H1 (cell line): ENCODE measurements at regions not wholly inside any gene's neighbourhood (a gene's known extent, or its start where the extent isn't known, plus 50 kb on each side); places are given as distances from the start of the nearest gene placed in this dataset.

Experiments
- CTCF ChIA-PET: fragments of 300-600 bp; sonication (Branson Sonifier 250); formaldehyde crosslinking; loops from one replicate; lab custom pipeline; 2021; ENCODE audit not compliant: partially characterized antibody; lab: Charles Lee
- POLR2A ChIA-PET: fragments of 300-600 bp; sonication (Branson Sonifier 250); formaldehyde crosslinking; loops from one replicate; lab custom pipeline; 2021; ENCODE audit warnings: inconsistent platforms; ENCODE audit not compliant: partially characterized antibody; lab: Charles Lee
- DNase-seq, 2 experiments: peaks; one replicate each; pipeline versions ENCODE4 v3.0.0 to v3.0.0-alpha.2; 2010 to 2022; ENCODE audit warnings: low spot score in 2 of 2, low read depth in 1 of 2, mixed read lengths in 1 of 2
- FAIRE-seq: peaks from 2 replicates; lab custom pipeline; 2011; peaks lifted over from hg19 to GRCh38; lab: Jason Lieb, UNC
- H2AFZ ChIP-seq: 2 replicates; pipeline ENCODE4 v1.8.1; 2012; ENCODE audit warnings: low read length, inconsistent platforms
- H2AK5ac ChIP-seq: 2 replicates; pipeline ENCODE4 v1.6.1; 2013; ENCODE audit warnings: low read depth, low read length
- H2BK120ac ChIP-seq: replicated peaks from 2 replicates; pipeline ENCODE3; 2013; ENCODE audit warnings: low read depth, low read length, inconsistent platforms
- H2BK12ac ChIP-seq: 2 replicates; pipeline ENCODE4 v1.6.1; 2013; ENCODE audit warnings: low read depth, low read length
- H2BK15ac ChIP-seq: 2 replicates; pipeline ENCODE4 v1.6.1; 2013; ENCODE audit warnings: low read length
- H2BK20ac ChIP-seq: 2 replicates; pipeline ENCODE4 v1.6.1; 2013; ENCODE audit warnings: low read length
- H2BK5ac ChIP-seq: 2 replicates; pipeline ENCODE4 v1.6.1; 2013; ENCODE audit warnings: low read depth, low read length
- H3K14ac ChIP-seq: 2 replicates; pipeline ENCODE4 v1.6.1; 2013; ENCODE audit warnings: inconsistent platforms; ENCODE audit not compliant: insufficient read length
- H3K18ac ChIP-seq: 2 replicates; pipeline ENCODE4 v1.6.1; 2013; ENCODE audit warnings: low read length; ENCODE audit errors: extremely low read depth
- H3K23ac ChIP-seq: 2 replicates; pipeline ENCODE4 v1.6.1; 2013; ENCODE audit warnings: inconsistent platforms; ENCODE audit not compliant: insufficient read length
- H3K23me2 ChIP-seq: 2 replicates; pipeline ENCODE4 v1.6.1; 2013; ENCODE audit warnings: low read depth, low read length
- H3K27ac ChIP-seq: 2 replicates; pipeline ENCODE4 v1.6.1; 2011; ENCODE audit warnings: low read depth, low read length, inconsistent platforms
- H3K27me3 ChIP-seq, 4 experiments: replicated peaks in 1 of 4; 1 replicate in 1 of 4; 2 replicates in 3 of 4; pipeline versions ENCODE4 v1.6.1 to v1.8.1; 2011 to 2013; ENCODE audit warnings: low read length in 3 of 4, mild to moderate bottlenecking in 3 of 4, inconsistent platforms in 2 of 4, mixed read lengths in 2 of 4, moderate library complexity in 1 of 4; ENCODE audit not compliant: control insufficient read depth in 3 of 4, insufficient read depth in 3 of 4; ENCODE audit errors: extremely low read depth in 1 of 4
- H3K36me3 ChIP-seq, 4 experiments: 2 replicates each; pipeline versions ENCODE4 v1.6.1 to v1.8.1; 2011 to 2013; ENCODE audit warnings: mild to moderate bottlenecking in 4 of 4, low read length in 3 of 4, moderate library complexity in 2 of 4, control low read depth in 1 of 4, inconsistent platforms in 1 of 4; ENCODE audit not compliant: insufficient read depth in 4 of 4, control insufficient read depth in 2 of 4
- H3K4ac ChIP-seq: replicated peaks from 2 replicates; pipeline ENCODE3; 2013; ENCODE audit warnings: low read length, low read depth, mixed read lengths, inconsistent platforms; ENCODE audit not compliant: insufficient read length
- H3K4me1 ChIP-seq, 4 experiments: replicated peaks in 1 of 4; 1 replicate in 1 of 4; 2 replicates in 3 of 4; pipeline versions ENCODE4 v1.6.1 to v1.8.1; 2011 to 2013; ENCODE audit warnings: low read length in 3 of 4, inconsistent platforms in 2 of 4, mixed read lengths in 1 of 4; ENCODE audit not compliant: insufficient read depth in 4 of 4, control insufficient read depth in 3 of 4
- H3K4me2 ChIP-seq, 2 experiments: 2 replicates each; pipeline versions ENCODE4 v1.6.1 to v1.8.1; 2011 to 2013; ENCODE audit warnings: low read depth in 2 of 2, low read length in 2 of 2, control low read depth in 1 of 2, inconsistent platforms in 1 of 2, mild to moderate bottlenecking in 1 of 2; ENCODE audit not compliant: insufficient read depth in 1 of 2
- H3K4me3 ChIP-seq, 4 experiments: fragments of 200-600, 300-600 bp in 1 of 4; sonication (generic), shearing (Covaris generic), sonication (Bioruptor Twin) in 1 of 4; 2 replicates each; pipeline versions ENCODE4 v1.5.1 to v1.8.1; 2011 to 2016; ENCODE audit warnings: low read length in 4 of 4, low read depth in 3 of 4, control low read depth in 2 of 4, inconsistent platforms in 2 of 4, mild to moderate bottlenecking in 2 of 4, mixed read lengths in 1 of 4, moderate library complexity in 1 of 4; ENCODE audit not compliant: insufficient read depth in 2 of 4; ENCODE audit errors: extremely low read depth in 1 of 4
- H3K56ac ChIP-seq: replicated peaks from 2 replicates; pipeline ENCODE3; 2013; ENCODE audit warnings: low read depth, mild to moderate bottlenecking, mixed read lengths, low read length, inconsistent platforms; ENCODE audit not compliant: insufficient read length
- H3K79me1 ChIP-seq: 2 replicates; pipeline ENCODE4 v1.6.1; 2013; ENCODE audit warnings: low read depth, low read length, control low read depth
- H3K79me2 ChIP-seq, 2 experiments: 2 replicates each; pipeline versions ENCODE4 v1.6.1 to v1.8.1; 2012 to 2013; ENCODE audit warnings: low read length in 2 of 2, mild to moderate bottlenecking in 2 of 2, inconsistent platforms in 1 of 2; ENCODE audit not compliant: insufficient read depth in 2 of 2, control insufficient read depth in 1 of 2
- H3K9ac ChIP-seq, 4 experiments: replicated peaks in 1 of 4; 1 replicate in 1 of 4; 2 replicates in 3 of 4; pipeline versions ENCODE4 v1.6.1 to v1.8.1; 2011 to 2013; ENCODE audit warnings: low read depth in 3 of 4, low read length in 3 of 4, control low read depth in 2 of 4, mild to moderate bottlenecking in 2 of 4, moderate library complexity in 2 of 4, inconsistent platforms in 1 of 4; ENCODE audit errors: extremely low read depth in 1 of 4
- H3K9me3 ChIP-seq, 2 experiments: 2 replicates each; pipeline versions ENCODE4 v1.6.1 to v1.8.1; 2012 to 2013; ENCODE audit warnings: mild to moderate bottlenecking in 2 of 2, moderate library complexity in 2 of 2, control low read depth in 1 of 2, inconsistent platforms in 1 of 2, low read depth in 1 of 2, low read length in 1 of 2, mixed read lengths in 1 of 2; ENCODE audit not compliant: insufficient read depth in 2 of 2
- H4K20me1 ChIP-seq, 2 experiments: replicated peaks in 1 of 2; 2 replicates each; pipeline versions ENCODE3 to v1.8.1; 2011 to 2013; ENCODE audit warnings: inconsistent platforms in 2 of 2, low read length in 2 of 2, mild to moderate bottlenecking in 1 of 2; ENCODE audit not compliant: insufficient read depth in 2 of 2, control insufficient read depth in 1 of 2
- H4K5ac ChIP-seq: 2 replicates; pipeline ENCODE4 v1.6.1; 2013; ENCODE audit warnings: low read length, low read depth, mixed read lengths, inconsistent platforms; ENCODE audit not compliant: insufficient read length
- H4K8ac ChIP-seq: 2 replicates; pipeline ENCODE4 v1.8.0; 2013; ENCODE audit warnings: mild to moderate bottlenecking, moderate library complexity, low read length, inconsistent platforms; ENCODE audit not compliant: insufficient read depth; ENCODE audit errors: extremely low read depth
- H4K91ac ChIP-seq: replicated peaks from 2 replicates; pipeline ENCODE3; 2013; ENCODE audit warnings: low read length, mixed read lengths, inconsistent platforms; ENCODE audit not compliant: insufficient read length
- ASH2L ChIP-seq: fragments of 200-600, 300-600 bp; sonication (generic); IDR thresholded peaks from one replicate; pipeline ENCODE4 v1.7.1; 2017; ENCODE audit warnings: low read length
- CHD1 ChIP-seq: IDR thresholded peaks from 2 replicates; pipeline ENCODE4 v1.6.1; 2012; ENCODE audit warnings: low read depth, low read length, improper control_type of control experiment
- CTBP2 ChIP-seq: IDR thresholded peaks from 2 replicates; pipeline ENCODE4 v1.7.0; 2011; ENCODE audit warnings: borderline replicate concordance, mild to moderate bottlenecking, moderate library complexity, mixed read lengths, low read length; ENCODE audit not compliant: insufficient read depth, insufficient read length
- HDAC2 ChIP-seq, 2 experiments: fragments of 300-600 bp in 1 of 2; sonication (generic) in 1 of 2; IDR thresholded peaks; 2 replicates each; pipeline ENCODE4 v1.6.1; 2011 to 2012; ENCODE audit warnings: low read depth in 2 of 2, low read length in 2 of 2, mild to moderate bottlenecking in 2 of 2, moderate library complexity in 2 of 2, borderline replicate concordance in 1 of 2, inconsistent platforms in 1 of 2
- RFX5 ChIP-seq: IDR thresholded peaks from 2 replicates; pipeline ENCODE4 v1.6.1; 2011; ENCODE audit warnings: low read depth, low read length, improper control_type of control experiment, borderline replicate concordance
- SP4 ChIP-seq: IDR thresholded peaks from 2 replicates; pipeline ENCODE4 v1.6.1; 2012; ENCODE audit warnings: low read length, inconsistent platforms
- WGBS, 2 experiments: shearing (Covaris generic) in 1 of 2; methylation state at CpG; one replicate each; pipeline versions ENCODE4 v1.1.6 to v1.1.7; 2013 to 2015; ENCODE audit warnings: low lambda C conversion rate in 2 of 2, mixed read lengths in 2 of 2, inconsistent platforms in 1 of 2, low coverage in 1 of 2, missing lambda C conversion rate in 1 of 2; ENCODE audit not compliant: insufficient replicate concordance in 2 of 2, insufficient coverage in 1 of 2, insufficient read length in 1 of 2; ENCODE audit errors: extremely low coverage in 1 of 2, missing lambda C conversion rate in 1 of 2; 5-methylcytosine and 5-hydroxymethylcytosine counted together

DNA sequence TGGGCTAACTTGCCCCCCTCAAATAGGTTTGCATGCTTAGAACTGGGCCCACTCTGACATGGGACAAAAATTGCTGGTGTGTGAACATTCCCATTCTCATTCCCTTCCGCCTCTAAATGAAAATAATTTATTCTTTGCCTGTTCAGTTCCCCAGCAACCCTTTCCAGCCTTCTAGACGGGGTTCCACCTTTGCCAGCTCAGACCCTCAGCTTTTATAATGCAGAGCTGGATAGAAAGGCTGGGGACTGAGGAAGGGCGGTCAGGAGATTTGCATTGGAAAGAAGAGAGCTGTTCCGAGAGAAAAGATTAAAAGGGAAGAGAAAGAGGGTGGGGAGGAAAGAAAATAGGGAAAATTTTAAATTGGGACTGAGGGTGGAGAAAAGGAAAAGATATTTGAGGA lies 151.1 kb upstream of the WSCD1 start:
- ChIA-PET CTCF (no interaction called here), POLR2A (no interaction called here)
- TF ChIP-seq SP4 (no peak), CTBP2 (no peak), CHD1 (no peak), ASH2L (no peak), HDAC2 (IDR thresholded peaks at IDR 0.05; ENCODE audit: borderline replicate concordance in 1 of 2, low read depth in 2 of 2, low read length in 2 of 2) (no peak), RFX5 (no peak)

More for the DNA sequence above, 151.1 kb upstream of the WSCD1 start:
- Histone ChIP-seq H3K27ac (no peak overlapping the region; the same call in 1 of the 2 replicates), H2BK15ac (no peak overlapping the region), H3K9ac (no peak overlapping the region), H3K79me2 (no peaks in the 10 kb centered on the region), H3K56ac (no peak overlapping the region), H3K23me2 (no peaks in the 10 kb centered on the region), H2BK12ac (no peak overlapping the region), H2AFZ (no peak overlapping the region), H2AK5ac (no peak overlapping the region), H2BK120ac (no peak overlapping the region), H2BK5ac (peak overlapping the region; percentile 92; the same call in 1 of the 2 replicates), H3K18ac (no peak overlapping the region), H4K5ac (no peak overlapping the region), H3K4ac (no peak overlapping the region), H3K79me1 (no peaks in the 10 kb centered on the region), H3K27me3 (no peaks in the 10 kb centered on the region), H3K23ac (no peak overlapping the region), H4K20me1 (no peaks in the 10 kb centered on the region), H3K14ac (no peak overlapping the region), H3K4me3 (peak overlapping the region in 1 of 4 experiments; percentile 26; a peak in 1 of 8 replicates), H4K8ac (no peak overlapping the region), H3K4me1 (peaks cover 3 to 8% (median 4%) of the 10 kb centered on the region in 4 experiments), H2BK20ac (no peak overlapping the region), H3K9me3 (no peaks in the 10 kb centered on the region), H4K91ac (no peak overlapping the region), H3K4me2 (peak overlapping the region; percentile 33 to 48; a peak in 2 of 4 replicates), H3K36me3 (no peaks in the 10 kb centered on the region)
- DNase-seq (peak in 1 of 2 experiments; percentile 29), FAIRE-seq (peak; percentile 19)
- WGBS, 2 experiments, result 8 to 100% methylated on average over 1 to 4 of the region's 4 CpGs
